ENCODE measurements at regions not wholly inside any gene's neighbourhood (a gene's known extent, or its start where the extent isn't known, plus 50 kb on each side); places are given as distances from the start of the nearest gene placed in this dataset.
A peak's percentile ranks its signal among the peaks of the same experiment; 100 is the strongest.

DNA sequence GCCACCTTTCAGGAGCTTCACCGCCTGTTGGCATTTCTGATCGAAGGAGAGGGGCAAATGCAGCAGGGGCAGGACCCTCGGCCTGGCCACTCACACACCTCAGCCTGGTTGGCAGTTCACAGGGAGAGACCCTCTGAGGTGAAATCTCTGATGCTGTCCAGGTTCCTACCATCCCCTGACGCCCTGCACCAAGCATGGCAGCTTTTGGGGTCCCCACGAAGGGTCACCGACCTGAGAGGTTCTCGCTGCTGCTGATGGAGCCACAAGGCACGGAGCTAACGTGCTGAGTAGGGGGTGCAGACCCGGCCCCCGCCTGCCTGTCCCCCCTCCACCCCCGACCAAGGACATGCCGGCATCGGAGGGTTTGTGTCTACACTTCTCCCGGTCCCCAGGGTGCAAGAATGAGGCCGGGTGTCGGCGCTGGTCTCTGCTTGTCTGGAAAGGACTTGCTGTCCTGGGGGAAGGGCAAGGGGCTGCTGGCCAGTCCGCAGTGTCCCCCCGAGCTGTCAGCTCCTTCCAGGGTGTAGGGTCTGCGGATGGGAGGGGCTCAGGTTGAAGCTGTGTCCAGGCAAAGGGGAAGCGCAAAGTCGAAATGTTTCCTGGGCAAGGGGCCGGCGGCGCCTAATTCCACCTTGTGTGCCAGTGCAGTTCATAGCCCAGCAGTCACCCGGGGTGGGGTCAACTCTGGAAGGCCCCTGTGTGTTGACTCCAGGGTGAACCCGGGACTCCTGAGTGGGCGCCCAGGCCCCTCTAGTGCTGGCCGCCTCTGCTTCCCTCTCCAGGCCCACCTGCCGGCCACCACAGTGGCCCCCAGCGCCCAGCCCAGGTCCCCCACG is 132.6 kb downstream of the DNAJB6 start:
- Histone ChIP-seq H2AFZ (ENCODE audit: low read length) (no peak overlapping the region), H3K23ac (ENCODE audit: insufficient read length, low read depth, low read length) (no peak overlapping the region), H2BK15ac (ENCODE audit: low read depth, low read length) (no peak overlapping the region), H4K8ac (replicated peaks; ENCODE audit: insufficient read length, low read depth, low read length) (no peak overlapping the region), H3K4me1 (ENCODE audit: insufficient read depth, low read length) (no peaks in the 10 kb centered on the region), H4K5ac (ENCODE audit: insufficient read length, low read depth, low read length) (no peak overlapping the region), H3K56ac (ENCODE audit: insufficient read length, low read depth, low read length) (no peak overlapping the region), H3T11ph (ENCODE audit: low read length) (no peak overlapping the region), H3K14ac (ENCODE audit: insufficient read depth, low read length) (no peak overlapping the region; the same call in 1 of the 2 replicates), H3K27ac (ENCODE audit: insufficient read length, low read depth, low read length) (no peak overlapping the region), H2AK5ac (ENCODE audit: insufficient read length, low read length) (no peak overlapping the region), H2BK12ac (ENCODE audit: insufficient read length, low read depth, low read length) (no peak overlapping the region), H3K23me2 (ENCODE audit: insufficient read length, low read depth, low read length, poor library complexity, severe bottlenecking) (no peaks in the 10 kb centered on the region), H4K91ac (ENCODE audit: insufficient read length, low read depth, low read length) (no peak overlapping the region), H2BK5ac (ENCODE audit: insufficient read length, low read length) (no peak overlapping the region), H3K4ac (ENCODE audit: low read depth, low read length) (no peak overlapping the region), H4K20me1 (ENCODE audit: control insufficient read depth, insufficient read depth, insufficient read length) (no peaks in the 10 kb centered on the region), H3K9me3 (ENCODE audit: control insufficient read depth, low read depth, low read length) (peaks cover 6% of the 10 kb centered on the region), H3K79me2 (ENCODE audit: insufficient read depth, low read length) (no peaks in the 10 kb centered on the region), H3K27me3 (ENCODE audit: insufficient read depth, low read length) (no peaks in the 10 kb centered on the region), H3K9ac (ENCODE audit: extremely low read depth, insufficient read length, low read length) (no peak overlapping the region), H3K18ac (ENCODE audit: insufficient read length, low read depth, low read length) (no peak overlapping the region), H3K79me1 (ENCODE audit: insufficient read depth, low read depth, low read length, poor library complexity, severe bottlenecking) (no peaks in the 10 kb centered on the region), H2BK120ac (ENCODE audit: low read depth, low read length, poor library complexity, severe bottlenecking) (no peak overlapping the region), H3K4me2 (ENCODE audit: insufficient read depth, insufficient read length, low read length) (no peak overlapping the region), H2BK20ac (ENCODE audit: low read depth, low read length, poor library complexity, severe bottlenecking) (no peak overlapping the region)
- peak; percentile 25 for DNase-seq
- peaks cover 4 to 20% (median 14%) of the 10 kb centered on the region in 3 experiments; a peak in 5 of 7 replicates for H3K36me3 Mint-ChIP-seq (ENCODE audit: insufficient read depth in 1 of 3, low read depth in 3 of 3)
- peaks cover 19 to 26% of the 10 kb centered on the region in 2 experiments for H3K4me1 Mint-ChIP-seq
- no peak overlapping the region for H3K27ac Mint-ChIP-seq
- H3K4me3 Mint-ChIP-seq = no peak overlapping the region
- H3K9me3 Mint-ChIP-seq = peaks cover 20 to 22% of the 10 kb centered on the region in 2 experiments
- peaks cover 72% of the 10 kb centered on the region for H3K27me3 Mint-ChIP-seq (ENCODE audit: low read depth)
- TF ChIP-seq, protein P1, sequence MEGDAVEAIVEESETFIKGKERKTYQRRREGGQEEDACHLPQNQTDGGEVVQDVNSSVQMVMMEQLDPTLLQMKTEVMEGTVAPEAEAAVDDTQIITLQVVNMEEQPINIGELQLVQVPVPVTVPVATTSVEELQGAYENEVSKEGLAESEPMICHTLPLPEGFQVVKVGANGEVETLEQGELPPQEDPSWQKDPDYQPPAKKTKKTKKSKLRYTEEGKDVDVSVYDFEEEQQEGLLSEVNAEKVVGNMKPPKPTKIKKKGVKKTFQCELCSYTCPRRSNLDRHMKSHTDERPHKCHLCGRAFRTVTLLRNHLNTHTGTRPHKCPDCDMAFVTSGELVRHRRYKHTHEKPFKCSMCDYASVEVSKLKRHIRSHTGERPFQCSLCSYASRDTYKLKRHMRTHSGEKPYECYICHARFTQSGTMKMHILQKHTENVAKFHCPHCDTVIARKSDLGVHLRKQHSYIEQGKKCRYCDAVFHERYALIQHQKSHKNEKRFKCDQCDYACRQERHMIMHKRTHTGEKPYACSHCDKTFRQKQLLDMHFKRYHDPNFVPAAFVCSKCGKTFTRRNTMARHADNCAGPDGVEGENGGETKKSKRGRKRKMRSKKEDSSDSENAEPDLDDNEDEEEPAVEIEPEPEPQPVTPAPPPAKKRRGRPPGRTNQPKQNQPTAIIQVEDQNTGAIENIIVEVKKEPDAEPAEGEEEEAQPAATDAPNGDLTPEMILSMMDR (conservative IDR thresholded peaks at IDR 0.05) = no peak
- WGBS (ENCODE audit: extremely low coverage, insufficient read length, low lambda C conversion rate) = no CpG with 5 or more reads among the region's 33 CpGs

Measured in H9 (cell line).